ENCODE measurements at regions not wholly inside any gene's neighbourhood (a gene's known extent, or its start where the extent isn't known, plus 50 kb on each side); places are given as distances from the start of the nearest gene placed in this dataset.
"Not testable (repeated sequence)": the region's sequence is repeated elsewhere in the genome, so short reads cannot be mapped to it uniquely, and the experiment has no call there.

GRCh38 chr7:56373314-56373713, 257.1 kb upstream of the NUPR2 start:
- not testable (repeated sequence) for TF ChIP-seq CTCF (conservative IDR thresholded peaks at IDR 0.05 in 1 of 2, IDR thresholded peaks at IDR 0.05 in 1 of 2; ENCODE audit: low read depth in 1 of 2, low read length in 2 of 2); EZH2 (IDR thresholded peaks at IDR 0.05; ENCODE audit: low read length, missing control alignments)
